Esophagus muscularis mucosa (tissue), 3 donors: ENCODE measurements at regions not wholly inside any gene's neighbourhood (a gene's known extent, or its start where the extent isn't known, plus 50 kb on each side); places are given as distances from the start of the nearest gene placed in this dataset.

Experiments
- CTCF ChIP-seq, 3 experiments: fragments of 200-600 bp in 2 of 3; fragments of 450-650 bp in 1 of 3; sonication (generic) in 2 of 3; IDR thresholded peaks; one replicate each; pipeline ENCODE4 v1.5.1; 2017 to 2019; ENCODE audit warnings: antibody characterized with exemption in 3 of 3, mild to moderate bottlenecking in 2 of 3, moderate library complexity in 1 of 3
- POLR2AphosphoS5 ChIP-seq, 2 donors: sonication (generic); formaldehyde crosslinking; IDR thresholded peaks; one replicate each; pipeline ENCODE4 v1.6.1; 2017; ENCODE audit warnings: antibody characterized with exemption in 2 of 2

GRCh38 chr18:28963481-28963880 is 786.6 kb upstream of the CDH2 start:
- TF ChIP-seq POLR2AphosphoS5 (IDR thresholded peaks at IDR 0.05) (no peak), CTCF (IDR thresholded peaks at IDR 0.05) (no peak)
